Upper lobe of right lung (tissue), 1 donor: ENCODE measurements at regions not wholly inside any gene's neighbourhood (a gene's known extent, or its start where the extent isn't known, plus 50 kb on each side); places are given as distances from the start of the nearest gene placed in this dataset.
A peak's percentile ranks its signal among the peaks of the same experiment; 100 is the strongest.

Experiments used
- ATAC-seq: fragments of 200-7000 bp; cut with Tn5 transposase; one replicate; pipeline ENCODE4 v1.9.1; 2020; ENCODE audit warnings: mild to moderate bottlenecking, moderate library complexity
- DNase-seq: peaks from one replicate; pipeline ENCODE4 v3.0.0-alpha.2; 2020
- H3K27ac ChIP-seq: fragments of 200-600 bp; one replicate; pipeline ENCODE4 v1.8.0; 2022
- H3K27me3 ChIP-seq: fragments of 200-600 bp; one replicate; pipeline ENCODE4 v1.8.0; 2022; ENCODE audit warnings: mild to moderate bottlenecking
- H3K36me3 ChIP-seq: fragments of 200-600 bp; one replicate; pipeline ENCODE4 v1.8.0; 2022
- H3K4me1 ChIP-seq: fragments of 200-600 bp; one replicate; pipeline ENCODE4 v1.8.0; 2022
- H3K4me3 ChIP-seq: fragments of 200-600 bp; one replicate; pipeline ENCODE4 v1.8.0; 2022; ENCODE audit warnings: mild to moderate bottlenecking
- H3K9me3 ChIP-seq: fragments of 200-600 bp; one replicate; pipeline ENCODE4 v1.8.0; 2022
- intact Hi-C: fragments of 100-400 bp; cut with DNase I; formaldehyde crosslinking; loops from one replicate; pipeline ENCODE4 v1.11.0; 2022
- TF ChIP-seq, protein P1 (sequence below): fragments of 200-600 bp; IDR thresholded peaks from one replicate; pipeline ENCODE4 v1.8.0; 2022; ENCODE audit warnings: antibody characterized with exemption
- donor health status: DM: no; HTN: yes; CAD: no; lungs with severe emphysema.

- H3K4me1 ChIP-seq: no peaks in the 10 kb centered on the region
- H3K27ac ChIP-seq: no peak overlapping the region
- no peak overlapping the region for H3K4me3 ChIP-seq
- ATAC-seq (no peak), DNase-seq (no peak)
- TF ChIP-seq, protein P1, sequence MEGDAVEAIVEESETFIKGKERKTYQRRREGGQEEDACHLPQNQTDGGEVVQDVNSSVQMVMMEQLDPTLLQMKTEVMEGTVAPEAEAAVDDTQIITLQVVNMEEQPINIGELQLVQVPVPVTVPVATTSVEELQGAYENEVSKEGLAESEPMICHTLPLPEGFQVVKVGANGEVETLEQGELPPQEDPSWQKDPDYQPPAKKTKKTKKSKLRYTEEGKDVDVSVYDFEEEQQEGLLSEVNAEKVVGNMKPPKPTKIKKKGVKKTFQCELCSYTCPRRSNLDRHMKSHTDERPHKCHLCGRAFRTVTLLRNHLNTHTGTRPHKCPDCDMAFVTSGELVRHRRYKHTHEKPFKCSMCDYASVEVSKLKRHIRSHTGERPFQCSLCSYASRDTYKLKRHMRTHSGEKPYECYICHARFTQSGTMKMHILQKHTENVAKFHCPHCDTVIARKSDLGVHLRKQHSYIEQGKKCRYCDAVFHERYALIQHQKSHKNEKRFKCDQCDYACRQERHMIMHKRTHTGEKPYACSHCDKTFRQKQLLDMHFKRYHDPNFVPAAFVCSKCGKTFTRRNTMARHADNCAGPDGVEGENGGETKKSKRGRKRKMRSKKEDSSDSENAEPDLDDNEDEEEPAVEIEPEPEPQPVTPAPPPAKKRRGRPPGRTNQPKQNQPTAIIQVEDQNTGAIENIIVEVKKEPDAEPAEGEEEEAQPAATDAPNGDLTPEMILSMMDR: no peak
- no peaks in the 10 kb centered on the region for H3K36me3 ChIP-seq
- no peaks in the 10 kb centered on the region for H3K27me3 ChIP-seq
- intact Hi-C loops: no loop called here
- H3K9me3 ChIP-seq: no peaks in the 10 kb centered on the region
These were observed 120.1 kb downstream of the ASCL4 start for GRCh38 chr12:107894589-107894988.

DNA sequence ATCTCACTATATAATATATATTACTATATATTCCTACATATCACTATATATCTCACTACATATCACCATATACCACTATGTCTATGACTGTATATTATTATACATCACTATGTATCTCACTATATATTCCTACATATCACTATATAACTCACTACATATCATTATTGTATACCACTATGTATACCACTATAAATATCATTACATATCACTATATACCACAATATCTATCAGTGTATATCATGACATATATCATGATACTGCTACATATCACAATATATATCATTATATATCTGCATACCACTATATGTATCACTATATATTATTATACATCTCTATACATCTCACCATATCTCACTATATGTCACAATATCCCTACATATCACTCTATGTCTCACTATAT, 121.5 kb downstream of the ASCL4 start:
- no peaks in the 10 kb centered on the region for H3K9me3 ChIP-seq
- no peak for ATAC-seq
- H3K27ac ChIP-seq: no peak overlapping the region
- TF ChIP-seq, protein P1: no peak
- H3K4me3 ChIP-seq: no peak overlapping the region
- no peaks in the 10 kb centered on the region for H3K36me3 ChIP-seq
- intact Hi-C loops: no loop called here
- no peaks in the 10 kb centered on the region for H3K4me1 ChIP-seq
- no peaks in the 10 kb centered on the region for H3K27me3 ChIP-seq
- no peak for DNase-seq

GRCh38 chr12:107900588-107900987, 126.1 kb downstream of the ASCL4 start:
- Histone ChIP-seq H3K4me3 (no peak overlapping the region), H3K27me3 (peaks cover 12% of the 10 kb centered on the region), H3K9me3 (no peaks in the 10 kb centered on the region), H3K27ac (no peak overlapping the region), H3K4me1 (peaks cover 5% of the 10 kb centered on the region), H3K36me3 (no peaks in the 10 kb centered on the region)
- intact Hi-C loops: no loop called here
- TF ChIP-seq, protein P1: no peak
- DNase-seq: no peak
- no peak for ATAC-seq

GRCh38 chr12:107903341-107904061, 129.0 kb downstream of the ASCL4 start:
- peaks cover 39% of the 10 kb centered on the region for H3K27me3 ChIP-seq
- no peaks in the 10 kb centered on the region for H3K36me3 ChIP-seq
- H3K27ac ChIP-seq: no peak overlapping the region
- intact Hi-C loops: no loop called here
- ATAC-seq (peak; percentile 94), DNase-seq (peak; percentile 90)
- TF ChIP-seq, protein P1: no peak
- H3K4me1 ChIP-seq: peaks cover 5% of the 10 kb centered on the region
- peak overlapping the region; percentile 34 for H3K4me3 ChIP-seq
- H3K9me3 ChIP-seq: no peaks in the 10 kb centered on the region

DNA sequence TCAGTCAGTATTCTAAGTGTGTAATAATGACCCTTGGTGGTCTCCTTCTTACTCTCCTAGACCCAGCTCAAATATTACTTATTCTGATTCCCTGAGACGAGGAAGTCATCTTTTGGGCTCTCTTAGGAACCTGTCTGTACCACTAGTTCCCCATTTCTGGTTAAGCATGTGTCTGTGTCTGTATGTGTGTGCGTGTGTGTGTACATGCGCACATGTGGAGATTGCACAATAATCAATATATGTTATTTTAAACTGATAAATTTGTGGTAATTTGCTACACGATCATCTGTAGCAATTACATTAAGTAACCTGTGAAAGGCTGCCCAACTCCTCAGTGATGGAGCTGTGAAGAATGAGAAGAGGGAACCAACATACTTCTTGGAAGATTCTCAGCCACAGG, 132.2 kb downstream of the ASCL4 start:
- ATAC-seq: no peak
- TF ChIP-seq, protein P1: no peak
- H3K27me3 ChIP-seq: peaks cover 58% of the 10 kb centered on the region

More for the DNA sequence above, 132.2 kb downstream of the ASCL4 start:
- Histone ChIP-seq H3K9me3 (no peaks in the 10 kb centered on the region), H3K4me1 (peaks cover 5% of the 10 kb centered on the region), H3K4me3 (no peak overlapping the region), H3K36me3 (no peaks in the 10 kb centered on the region), H3K27ac (no peak overlapping the region)
- intact Hi-C loops: no loop called here
- DNase-seq: no peak
